ENCODE measurements at regions not wholly inside any gene's neighbourhood (a gene's known extent, or its start where the extent isn't known, plus 50 kb on each side); places are given as distances from the start of the nearest gene placed in this dataset.

DNA sequence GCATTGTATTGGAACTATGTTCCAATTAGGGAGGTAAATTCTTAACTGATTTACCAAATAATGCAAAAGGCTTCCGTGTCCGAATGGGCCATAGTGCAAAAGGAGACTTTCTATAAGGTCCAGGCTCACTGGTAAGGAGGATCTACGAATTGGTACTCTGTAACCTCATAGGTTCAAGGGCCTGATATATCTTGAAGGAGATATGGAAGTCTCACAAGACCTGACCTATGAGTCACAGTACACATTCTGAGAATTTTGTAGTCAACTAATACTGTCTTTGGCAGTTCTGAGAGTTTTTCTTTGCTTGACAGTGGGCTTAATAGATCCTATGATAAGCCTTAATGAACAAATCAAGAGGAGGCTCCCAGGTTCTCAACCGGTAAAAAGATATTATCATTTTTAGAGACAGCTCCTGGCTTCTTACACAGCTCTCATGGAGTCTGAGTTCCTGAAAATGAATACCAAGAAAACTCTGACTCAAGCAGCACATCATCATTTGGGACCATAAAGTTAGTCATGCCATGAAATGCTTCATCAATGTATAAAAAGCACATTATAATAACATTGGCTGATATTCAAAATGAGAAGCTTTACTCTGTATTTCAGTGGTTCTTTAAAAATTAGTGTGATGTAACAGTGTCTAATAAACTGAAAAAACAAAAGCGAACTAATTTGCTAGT lies 1275.2 kb upstream of the CRIM1 start:
- DNase-seq: no peak

DNA sequence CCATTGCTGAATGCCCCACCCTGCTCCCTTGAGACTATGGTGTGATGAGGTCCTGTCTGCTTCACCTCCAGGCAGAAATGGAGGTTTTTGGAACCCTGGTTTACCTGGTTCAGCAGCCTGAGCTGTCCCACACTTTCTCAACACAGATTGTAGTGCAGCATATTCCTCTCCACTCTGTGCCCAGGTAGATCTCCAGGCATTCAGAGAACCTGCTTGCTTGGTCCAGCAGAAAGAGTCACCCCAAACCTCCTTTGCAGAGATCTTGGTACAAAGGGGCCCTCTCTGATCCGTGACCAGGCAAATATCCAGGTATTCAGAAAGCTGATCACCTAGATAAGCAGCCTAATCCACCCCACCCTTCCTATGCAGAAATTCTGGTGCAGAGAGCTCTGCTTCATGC lies 1288.2 kb upstream of the CRIM1 start:
- DNase-seq: no peak

DNA sequence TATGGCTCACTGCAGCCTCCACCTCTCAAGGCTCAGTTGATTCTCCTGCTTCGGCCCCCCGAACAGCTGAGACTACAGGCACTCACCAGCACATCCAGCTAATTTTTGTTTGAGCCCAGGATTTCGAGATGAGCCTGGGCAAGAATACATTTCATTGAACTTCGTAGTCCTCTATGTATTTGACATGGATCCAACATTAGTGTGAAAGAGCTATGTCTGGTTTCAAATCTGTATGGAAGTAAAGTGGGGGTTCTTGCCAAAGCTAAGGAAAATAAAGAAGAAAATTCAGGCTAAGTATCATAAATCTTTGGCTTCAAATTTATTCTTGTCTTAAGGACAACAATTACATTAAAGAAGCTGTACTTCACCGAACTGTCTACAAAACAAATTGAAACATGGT lies 1291.7 kb upstream of the CRIM1 start:
- DNase-seq: no peak

GRCh38 chr2:35035883-35036282 lies 1319.7 kb upstream of the CRIM1 start:
- no peak for DNase-seq

- no peak for DNase-seq
These were observed 1321.8 kb upstream of the CRIM1 start for GRCh38 chr2:35033748-35034147.

- no peak for DNase-seq
These were observed 1332.0 kb upstream of the CRIM1 start for GRCh38 chr2:35023545-35023944.

DNA sequence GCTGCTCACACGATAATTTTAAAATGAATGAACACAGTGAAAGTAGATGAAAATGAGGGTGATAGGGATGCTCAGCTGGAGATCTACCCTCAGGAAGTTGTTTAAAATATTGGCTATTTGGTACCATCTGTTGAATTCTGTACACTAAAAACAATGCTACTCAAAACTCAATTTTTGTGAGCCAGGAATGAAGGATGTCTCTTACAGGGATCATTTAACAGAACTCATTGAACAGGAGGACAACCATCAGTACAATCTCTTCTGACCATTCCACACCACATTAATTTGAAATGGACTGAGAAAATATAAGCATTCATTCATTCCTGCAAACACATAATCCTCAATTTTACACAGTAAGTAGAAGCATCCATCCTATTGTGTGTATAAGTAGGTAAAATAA lies 1355.1 kb upstream of the CRIM1 start:
- DNase-seq: no peak

DNA sequence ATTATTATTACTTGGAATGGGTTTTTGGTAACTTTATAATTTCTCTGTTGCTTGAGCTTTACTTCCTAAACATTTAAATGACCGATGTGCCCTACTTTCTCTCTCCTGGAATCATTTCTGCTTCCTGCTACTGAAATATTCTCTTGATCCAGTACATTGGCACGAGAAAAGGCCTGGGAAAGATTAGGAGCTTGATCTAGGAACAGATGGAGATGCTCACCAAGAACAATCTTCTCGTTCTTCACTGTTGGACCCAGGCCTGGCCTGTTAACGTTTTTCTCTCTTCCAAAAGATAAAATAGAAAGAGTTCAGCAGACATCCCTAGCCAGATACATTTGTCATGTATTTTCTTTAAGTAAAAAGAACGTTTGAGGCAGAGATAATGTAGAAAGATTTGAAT lies 1356.8 kb upstream of the CRIM1 start:
- no peak for DNase-seq

GRCh38 chr2:34997779-34998178 lies 1357.8 kb upstream of the CRIM1 start:
- no peak for DNase-seq

- DNase-seq: no peak
These were observed 1360.4 kb upstream of the CRIM1 start for GRCh38 chr2:34995196-34995595.

DNA sequence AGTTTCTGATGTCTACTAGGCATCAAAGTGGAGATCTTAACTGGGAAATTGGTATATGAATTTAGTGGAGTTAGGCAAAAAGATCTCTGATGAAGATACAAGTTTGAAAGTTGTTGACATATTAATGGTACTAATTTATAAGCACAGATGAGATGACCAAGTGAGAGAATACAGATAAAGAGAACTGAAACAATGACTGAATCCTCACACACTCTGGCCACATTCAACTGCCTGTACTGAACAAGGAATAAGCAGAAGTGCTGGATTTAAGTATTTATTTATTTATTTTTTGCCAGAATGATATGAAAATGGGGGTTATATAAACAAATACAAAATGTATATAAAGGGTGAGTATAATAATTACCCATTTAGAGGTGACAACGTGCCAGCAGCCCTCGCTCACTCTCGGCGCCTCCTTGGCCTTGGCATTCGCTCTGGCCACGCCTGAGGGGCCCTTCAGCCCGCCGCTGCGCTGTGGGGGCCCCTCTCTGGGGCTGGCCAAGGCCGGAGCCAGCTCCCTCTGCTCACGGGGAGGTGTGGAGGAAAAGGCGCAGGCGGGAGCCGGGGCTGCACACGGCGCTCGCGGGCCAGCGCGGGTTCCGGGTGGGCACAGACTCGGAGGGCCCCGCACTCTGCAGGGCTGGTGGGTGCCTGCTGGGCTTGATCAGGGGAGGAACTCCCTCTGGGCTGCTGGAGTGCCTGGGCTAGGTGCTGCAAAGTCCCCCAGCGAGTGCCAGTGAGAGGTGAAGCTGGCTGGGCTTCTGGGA lies 1363.9 kb upstream of the CRIM1 start:
- DNase-seq: no peak

- no peak for DNase-seq
These were observed 1370.1 kb upstream of the CRIM1 start for GRCh38 chr2:34985474-34985873.

GRCh38 chr2:34980689-34981088 lies 1374.9 kb upstream of the CRIM1 start:
- DNase-seq: no peak

GRCh38 chr2:34979148-34979547 lies 1376.4 kb upstream of the CRIM1 start:
- DNase-seq: no peak

DNA sequence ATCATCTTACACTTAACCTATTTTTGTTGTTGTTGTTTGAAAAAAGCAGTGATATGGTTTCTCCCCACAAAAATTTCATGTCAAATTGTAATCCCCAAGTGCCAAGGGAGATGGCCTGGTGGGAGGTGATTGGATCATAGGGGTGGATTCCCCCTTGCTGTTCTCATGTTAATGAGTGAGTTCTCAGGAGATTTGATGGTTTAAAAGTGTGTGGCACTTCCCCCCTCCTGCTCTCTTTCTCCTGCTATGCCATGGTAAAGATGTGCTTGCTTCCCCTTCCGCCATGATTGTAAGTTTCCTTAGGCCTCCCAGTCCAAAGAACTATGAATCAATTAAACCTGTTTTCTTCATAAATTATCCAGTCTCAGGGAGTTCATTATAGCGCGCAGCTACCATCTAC lies 1362.7 kb upstream of the FAM98A start:
- no peak for DNase-seq

DNA sequence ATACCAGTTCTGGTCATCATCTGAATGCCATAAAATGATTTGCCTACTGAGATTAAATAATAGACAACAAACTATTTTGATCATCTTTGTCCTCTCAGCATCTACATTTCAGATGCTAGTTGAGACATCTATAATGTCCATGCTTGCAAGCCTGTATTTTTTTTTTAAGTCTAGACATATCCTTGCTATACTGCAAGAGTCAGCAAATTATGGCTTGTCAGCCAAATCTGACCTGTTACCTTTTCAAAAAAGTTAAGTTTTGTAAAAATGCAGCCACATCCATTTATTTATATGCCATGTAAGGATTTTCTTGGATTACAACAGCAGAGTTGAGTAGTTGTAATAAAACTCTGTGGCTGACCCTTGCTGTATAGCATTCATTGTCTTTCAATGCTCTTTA lies 1355.7 kb upstream of the FAM98A start:
- no peak for DNase-seq

GRCh38 chr2:34950797-34951196 lies 1351.7 kb upstream of the FAM98A start:
- DNase-seq: no peak

- DNase-seq: no peak
These were observed 1350.2 kb upstream of the FAM98A start for GRCh38 chr2:34949316-34949715.

- DNase-seq: no peak
These were observed 1337.0 kb upstream of the FAM98A start for GRCh38 chr2:34936089-34936488.

DNA sequence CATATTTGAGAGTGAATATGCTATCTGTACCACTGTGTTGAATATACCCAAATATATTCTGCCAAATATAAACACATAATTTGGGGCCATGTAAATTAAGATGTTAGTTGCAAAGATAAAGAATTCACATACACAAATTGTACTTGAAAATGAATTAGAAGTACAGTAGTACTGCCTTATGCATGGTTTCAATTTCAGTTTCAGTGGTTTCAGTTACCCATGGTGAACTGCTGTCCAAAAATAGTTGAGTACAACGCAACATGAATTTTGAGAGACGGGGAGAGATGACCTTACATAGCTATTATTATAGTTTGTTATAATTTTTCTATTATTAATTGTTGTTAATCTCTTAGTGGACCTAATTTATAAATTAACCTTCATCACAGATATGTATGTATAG lies 1313.0 kb upstream of the FAM98A start:
- DNase-seq: no peak

- no peak for DNase-seq
These were observed 1311.0 kb upstream of the FAM98A start for GRCh38 chr2:34909992-34910705.

DNA sequence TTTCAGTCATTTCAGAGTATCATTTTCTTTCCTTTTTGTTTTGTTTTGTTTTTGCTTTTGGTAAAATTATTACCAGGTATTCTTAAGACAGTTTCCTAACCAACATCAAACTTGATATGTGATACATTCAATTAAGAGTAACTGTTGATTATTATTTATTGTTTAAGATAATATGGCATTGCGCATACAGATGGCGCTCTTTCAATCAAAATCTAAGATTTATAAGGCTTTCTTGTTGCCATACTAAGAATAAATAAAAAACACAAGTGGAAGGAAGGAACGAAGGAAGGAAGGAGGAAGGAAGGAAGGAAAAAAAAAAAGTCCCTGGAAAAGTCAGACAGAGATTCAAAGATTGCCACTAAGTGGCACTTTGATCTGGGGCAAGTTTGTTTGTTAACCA lies 1308.7 kb upstream of the FAM98A start:
- DNase-seq: no peak

- no peak for DNase-seq
These were observed 1302.6 kb upstream of the FAM98A start for GRCh38 chr2:34901739-34902138.

GRCh38 chr2:34899079-34899478 lies 1300.0 kb upstream of the FAM98A start:
- no peak for DNase-seq
